DND-41 (cell line): ENCODE measurements at regions not wholly inside any gene's neighbourhood (a gene's known extent, or its start where the extent isn't known, plus 50 kb on each side); places are given as distances from the start of the nearest gene placed in this dataset.

Source experiments
- EZH2 ChIP-seq: IDR thresholded peaks from 3 replicates; pipeline ENCODE4 v1.6.1; 2012; ENCODE audit warnings: borderline replicate concordance, low read depth, mild to moderate bottlenecking, moderate library complexity, low read length, inconsistent platforms; ENCODE audit not compliant: severe bottlenecking
- TF ChIP-seq, protein P1 (sequence below): IDR thresholded peaks from 2 replicates; pipeline ENCODE4 v1.5.1; 2012; ENCODE audit warnings: borderline replicate concordance, low read length, moderate library complexity, mild to moderate bottlenecking; ENCODE audit not compliant: poor library complexity, severe bottlenecking; ENCODE audit errors: extremely low read depth

DNA sequence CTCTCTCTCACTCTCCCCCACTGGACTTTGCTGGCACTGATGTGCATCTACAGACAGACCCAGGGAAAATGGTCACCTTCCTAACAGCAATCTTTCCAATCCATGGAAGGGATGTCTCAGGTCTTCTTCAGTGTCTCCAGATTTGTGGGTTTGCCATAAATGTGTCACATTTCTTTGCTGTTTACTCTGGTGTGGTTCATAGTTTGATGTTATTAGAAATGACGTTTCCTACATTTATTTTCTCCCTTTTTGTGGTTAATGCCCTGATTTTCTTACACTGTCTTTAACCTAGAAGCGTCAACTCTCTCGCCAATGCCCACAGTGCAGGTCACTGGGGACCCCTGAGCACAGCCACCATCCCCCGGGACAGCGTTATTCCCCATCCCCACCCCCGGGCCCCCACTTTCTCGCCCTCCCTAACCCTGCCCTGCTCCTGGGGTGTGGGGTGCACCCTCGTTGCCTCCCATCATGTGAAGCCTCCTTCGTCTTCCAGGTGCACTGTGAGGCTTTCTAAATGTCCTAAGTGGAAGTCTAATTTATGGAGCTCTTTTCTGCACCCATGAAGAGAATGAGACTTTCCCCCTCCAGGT lies 86.5 kb downstream of the YTHDF1 start:
- TF ChIP-seq, protein P1, sequence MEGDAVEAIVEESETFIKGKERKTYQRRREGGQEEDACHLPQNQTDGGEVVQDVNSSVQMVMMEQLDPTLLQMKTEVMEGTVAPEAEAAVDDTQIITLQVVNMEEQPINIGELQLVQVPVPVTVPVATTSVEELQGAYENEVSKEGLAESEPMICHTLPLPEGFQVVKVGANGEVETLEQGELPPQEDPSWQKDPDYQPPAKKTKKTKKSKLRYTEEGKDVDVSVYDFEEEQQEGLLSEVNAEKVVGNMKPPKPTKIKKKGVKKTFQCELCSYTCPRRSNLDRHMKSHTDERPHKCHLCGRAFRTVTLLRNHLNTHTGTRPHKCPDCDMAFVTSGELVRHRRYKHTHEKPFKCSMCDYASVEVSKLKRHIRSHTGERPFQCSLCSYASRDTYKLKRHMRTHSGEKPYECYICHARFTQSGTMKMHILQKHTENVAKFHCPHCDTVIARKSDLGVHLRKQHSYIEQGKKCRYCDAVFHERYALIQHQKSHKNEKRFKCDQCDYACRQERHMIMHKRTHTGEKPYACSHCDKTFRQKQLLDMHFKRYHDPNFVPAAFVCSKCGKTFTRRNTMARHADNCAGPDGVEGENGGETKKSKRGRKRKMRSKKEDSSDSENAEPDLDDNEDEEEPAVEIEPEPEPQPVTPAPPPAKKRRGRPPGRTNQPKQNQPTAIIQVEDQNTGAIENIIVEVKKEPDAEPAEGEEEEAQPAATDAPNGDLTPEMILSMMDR = no peak
- TF ChIP-seq EZH2 = no peak
